OCI-LY7 (cell line): ENCODE measurements at regions not wholly inside any gene's neighbourhood (a gene's known extent, or its start where the extent isn't known, plus 50 kb on each side); places are given as distances from the start of the nearest gene placed in this dataset.

ENCODE experiments used
- CTCF ChIP-seq: fragments of 200-600 bp; sonication (generic); conservative IDR thresholded peaks from 2 replicates; pipeline ENCODE4 v1.5.1; 2014; ENCODE audit warnings: mild to moderate bottlenecking, antibody characterized with exemption, low read length, moderate library complexity, mixed read lengths
- EZH2phosphoT487 ChIP-seq: fragments of 200-600 bp; sonication (generic); IDR thresholded peaks from 2 replicates; pipeline ENCODE4 v1.6.1; 2018; ENCODE audit warnings: low read depth, borderline replicate concordance, mild to moderate bottlenecking, mixed run types, antibody characterized with exemption, low read length, moderate library complexity, mixed read lengths

GRCh38 chr6:113640051-113640450 lies 217.1 kb upstream of the MARCKS start:
- TF ChIP-seq CTCF = no peak
- TF ChIP-seq EZH2phosphoT487 = no peak
